ENCODE measurements at regions not wholly inside any gene's neighbourhood (a gene's known extent, or its start where the extent isn't known, plus 50 kb on each side); places are given as distances from the start of the nearest gene placed in this dataset.

DNA sequence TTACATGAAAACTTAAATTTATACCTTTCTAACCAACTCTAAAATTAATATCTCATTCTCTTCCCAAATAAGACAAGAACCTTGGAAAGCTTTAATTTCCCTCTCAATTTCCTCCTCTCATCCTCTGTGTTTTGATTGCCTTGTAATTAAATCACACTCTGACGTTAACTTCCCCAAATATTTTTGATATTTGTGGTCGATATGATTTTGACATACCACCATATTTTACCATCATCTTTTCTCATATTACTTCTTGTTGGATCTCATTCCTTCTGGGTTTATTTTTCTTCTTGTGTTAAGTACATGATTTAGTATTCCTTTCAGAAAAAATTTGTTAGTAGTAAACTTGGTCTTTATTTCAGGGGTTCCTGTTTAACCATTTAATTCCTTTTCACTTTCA, 69.6 kb downstream of the RDH14 start:
- no peak for TF ChIP-seq RNF2 (IDR thresholded peaks at IDR 0.05; ENCODE audit: borderline replicate concordance, low read depth)
- TF ChIP-seq EP300 (IDR thresholded peaks at IDR 0.05): no peak
- TF ChIP-seq, protein P1, sequence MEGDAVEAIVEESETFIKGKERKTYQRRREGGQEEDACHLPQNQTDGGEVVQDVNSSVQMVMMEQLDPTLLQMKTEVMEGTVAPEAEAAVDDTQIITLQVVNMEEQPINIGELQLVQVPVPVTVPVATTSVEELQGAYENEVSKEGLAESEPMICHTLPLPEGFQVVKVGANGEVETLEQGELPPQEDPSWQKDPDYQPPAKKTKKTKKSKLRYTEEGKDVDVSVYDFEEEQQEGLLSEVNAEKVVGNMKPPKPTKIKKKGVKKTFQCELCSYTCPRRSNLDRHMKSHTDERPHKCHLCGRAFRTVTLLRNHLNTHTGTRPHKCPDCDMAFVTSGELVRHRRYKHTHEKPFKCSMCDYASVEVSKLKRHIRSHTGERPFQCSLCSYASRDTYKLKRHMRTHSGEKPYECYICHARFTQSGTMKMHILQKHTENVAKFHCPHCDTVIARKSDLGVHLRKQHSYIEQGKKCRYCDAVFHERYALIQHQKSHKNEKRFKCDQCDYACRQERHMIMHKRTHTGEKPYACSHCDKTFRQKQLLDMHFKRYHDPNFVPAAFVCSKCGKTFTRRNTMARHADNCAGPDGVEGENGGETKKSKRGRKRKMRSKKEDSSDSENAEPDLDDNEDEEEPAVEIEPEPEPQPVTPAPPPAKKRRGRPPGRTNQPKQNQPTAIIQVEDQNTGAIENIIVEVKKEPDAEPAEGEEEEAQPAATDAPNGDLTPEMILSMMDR (IDR thresholded peaks at IDR 0.05): no peak
